IMR-90 (cell line): ENCODE measurements at regions not wholly inside any gene's neighbourhood (a gene's known extent, or its start where the extent isn't known, plus 50 kb on each side); places are given as distances from the start of the nearest gene placed in this dataset.

Experiments
- ATAC-seq: fragments of 200-7000 bp; cut with Tn5 transposase; 2 replicates; pipeline ENCODE4 v1.9.1; 2020; ENCODE audit warnings: low read depth, mild to moderate bottlenecking, moderate library complexity
- BruUV-seq: library from RNA; stranded (reverse); fragments of 400-500 nt; replicated peaks from 2 replicates; lab custom pipeline; 2021; lab: Mats Ljungman, UMichigan
- CTCF ChIA-PET: fragments of 300-600 bp; formaldehyde crosslinking; extraction: SDS; loops from one replicate; lab custom pipeline; 2021; ENCODE audit warnings: antibody characterized with exemption; lab: Yijun Ruan, JAX
- POLR2A ChIA-PET: fragments of 300-600 bp; sonication (Branson Sonifier 250); formaldehyde crosslinking; loops from one replicate; lab custom pipeline; 2022; ENCODE audit warnings: antibody characterized with exemption; ENCODE audit not compliant: unreplicated experiment; lab: Charles Lee
- DNase-seq: peaks from one replicate; pipeline ENCODE4 v3.0.0; 2013
- H2AFZ ChIP-seq: replicated peaks from 2 replicates; pipeline ENCODE3; 2013; ENCODE audit warnings: low read length, mild to moderate bottlenecking; ENCODE audit not compliant: poor library complexity
- H2AK5ac ChIP-seq: 2 replicates; pipeline ENCODE4 v1.6.1; 2013; ENCODE audit warnings: low read depth, low read length, inconsistent platforms
- H2AK9ac ChIP-seq: replicated peaks from 2 replicates; pipeline ENCODE3; 2013; ENCODE audit warnings: mild to moderate bottlenecking, low read depth, low read length, moderate library complexity; ENCODE audit not compliant: poor library complexity
- H2BK120ac ChIP-seq: 2 replicates; pipeline ENCODE4 v1.6.1; 2013; ENCODE audit warnings: low read depth, low read length, inconsistent platforms
- H2BK15ac ChIP-seq: 3 replicates; pipeline ENCODE4 v1.6.1; 2013; ENCODE audit warnings: low read depth, low read length, inconsistent platforms
- H2BK20ac ChIP-seq: 2 replicates; pipeline ENCODE4 v1.6.1; 2013; ENCODE audit warnings: low read depth, mild to moderate bottlenecking, inconsistent platforms, low read length, moderate library complexity
- H2BK5ac ChIP-seq: 2 replicates; pipeline ENCODE4 v1.6.1; 2013; ENCODE audit warnings: mild to moderate bottlenecking, low read depth, low read length, inconsistent platforms; ENCODE audit not compliant: poor library complexity, severe bottlenecking
- H3K14ac ChIP-seq: replicated peaks from 2 replicates; pipeline ENCODE4 v1.6.1; 2013; ENCODE audit warnings: low read depth, low read length, inconsistent platforms
- H3K18ac ChIP-seq: 2 replicates; pipeline ENCODE4 v1.6.1; 2013; ENCODE audit warnings: low read depth, low read length, control low read depth
- H3K23ac ChIP-seq: 2 replicates; pipeline ENCODE4 v1.6.1; 2013; ENCODE audit warnings: low read depth, low read length, inconsistent platforms
- H3K27ac ChIP-seq: 2 replicates; pipeline ENCODE4 v1.5.1; 2013; ENCODE audit warnings: mild to moderate bottlenecking, control low read depth, low read length; ENCODE audit not compliant: insufficient read depth
- H3K27me3 ChIP-seq: 2 replicates; pipeline ENCODE4 v1.6.1; 2013; ENCODE audit warnings: low read length; ENCODE audit not compliant: control insufficient read depth, insufficient read depth
- H3K36me3 ChIP-seq: 2 replicates; pipeline ENCODE4 v1.6.1; 2013; ENCODE audit warnings: low read length, mixed read lengths; ENCODE audit not compliant: control insufficient read depth, insufficient read depth
- H3K4ac ChIP-seq: 2 replicates; pipeline ENCODE4 v1.6.1; 2013; ENCODE audit warnings: low read depth, low read length, inconsistent platforms
- H3K4me1 ChIP-seq: 2 replicates; pipeline ENCODE4 v1.6.1; 2013; ENCODE audit warnings: low read length, mixed read lengths; ENCODE audit not compliant: control insufficient read depth, insufficient read depth
- H3K4me2 ChIP-seq: 2 replicates; pipeline ENCODE4 v1.6.1; 2013; ENCODE audit warnings: low read depth, mild to moderate bottlenecking, control low read depth, low read length, moderate library complexity
- H3K4me3 ChIP-seq: 2 replicates; pipeline ENCODE4 v1.5.1; 2013; ENCODE audit warnings: low read depth, mild to moderate bottlenecking, control low read depth, low read length, moderate library complexity; ENCODE audit not compliant: insufficient read depth
- H3K56ac ChIP-seq: 2 replicates; pipeline ENCODE4 v1.6.1; 2013; ENCODE audit warnings: low read length, inconsistent platforms; ENCODE audit not compliant: insufficient read depth; ENCODE audit errors: extremely low read depth
- H3K79me1 ChIP-seq, 2 experiments: 2 replicates each; pipeline ENCODE4 v1.6.1; 2013; ENCODE audit warnings: low read length in 2 of 2, inconsistent platforms in 1 of 2, low read depth in 1 of 2
- H3K9ac ChIP-seq: 2 replicates; pipeline ENCODE4 v1.6.1; 2013; ENCODE audit warnings: low read depth, low read length, control low read depth
- H3K9me1 ChIP-seq: 2 replicates; pipeline ENCODE4 v1.6.1; 2013; ENCODE audit warnings: low read length, inconsistent platforms; ENCODE audit not compliant: insufficient read depth
- H3K9me3 ChIP-seq: 2 replicates; pipeline ENCODE4 v1.6.1; 2013; ENCODE audit warnings: low read length; ENCODE audit not compliant: control insufficient read depth, insufficient read depth
- H4K20me1 ChIP-seq: 2 replicates; pipeline ENCODE4 v1.6.1; 2013; ENCODE audit warnings: low read length, inconsistent platforms; ENCODE audit not compliant: insufficient read depth
- H4K5ac ChIP-seq: 2 replicates; pipeline ENCODE4 v1.6.1; 2013; ENCODE audit warnings: mild to moderate bottlenecking, low read depth, low read length, control low read depth
- H4K8ac ChIP-seq, 2 experiments: 2 replicates each; pipeline ENCODE4 v1.6.1; 2013; ENCODE audit warnings: low read depth in 2 of 2, low read length in 2 of 2, control low read depth in 1 of 2, inconsistent platforms in 1 of 2
- H4K91ac ChIP-seq: 2 replicates; pipeline ENCODE4 v1.6.1; 2013; ENCODE audit warnings: low read depth, low read length, inconsistent platforms; ENCODE audit not compliant: insufficient read depth
- CEBPB ChIP-seq: IDR thresholded peaks from 2 replicates; pipeline ENCODE4 v1.6.1; 2012; ENCODE audit warnings: low read depth, low read length, improper control_type of control experiment
- CHD1 ChIP-seq: IDR thresholded peaks from 2 replicates; pipeline ENCODE4 v1.6.1; 2012; ENCODE audit warnings: low read depth, low read length, improper control_type of control experiment
- FOS ChIP-seq: fragments of 150-350 bp; IDR thresholded peaks from 2 replicates; pipeline ENCODE4 v1.6.1; 2016; ENCODE audit warnings: low read depth, low read length
- MAFK ChIP-seq: IDR thresholded peaks from 2 replicates; pipeline ENCODE4 v1.6.1; 2012; ENCODE audit warnings: low read depth, low read length, improper control_type of control experiment
- MAZ ChIP-seq: IDR thresholded peaks from 2 replicates; pipeline ENCODE4 v1.6.1; 2012; ENCODE audit warnings: low read depth, mild to moderate bottlenecking, low read length, improper control_type of control experiment, moderate library complexity, borderline replicate concordance
- SMC3 ChIP-seq: fragments of 150-350 bp; IDR thresholded peaks from 2 replicates; pipeline ENCODE4 v1.6.1; 2016; ENCODE audit warnings: low read depth, mild to moderate bottlenecking, antibody characterized with exemption, low read length, moderate library complexity
- WGBS, 2 experiments: methylation state at CpG; one replicate each; pipeline versions ENCODE4 v1.1.5 to v1.1.7; 2013; ENCODE audit warnings: missing lambda C conversion rate in 2 of 2; ENCODE audit not compliant: insufficient read length in 1 of 2; ENCODE audit errors: extremely low coverage in 2 of 2; 5-methylcytosine and 5-hydroxymethylcytosine counted together
- dilution Hi-C: fragments of 300-500 bp; cut with HindIII; formaldehyde crosslinking; loops from one replicate; pipeline ENCODE4 v1.14.3; 2018; ENCODE audit warnings: low sequenced_read_pairs; ENCODE audit not compliant: unreplicated experiment
- in situ Hi-C: fragments of 300-500 bp; cut with MboI; formaldehyde crosslinking; loops from 3 replicates; pipeline ENCODE4 v1.14.3; 2019; ENCODE audit warnings: low sequenced_read_pairs, inconsistent platforms, mixed read lengths
- intact Hi-C: fragments of 100-400 bp; cut with micrococcal nuclease; formaldehyde crosslinking; loops from 2 replicates; pipeline ENCODE4 v1.10.0; 2022
- TF ChIP-seq, protein P1 (sequence below): fragments of 150-350 bp; IDR thresholded peaks from 2 replicates; pipeline ENCODE4 v1.6.1; 2017; ENCODE audit warnings: mild to moderate bottlenecking, antibody characterized with exemption, low read length, low read depth
- TF ChIP-seq, protein P2 (sequence below): fragments of 150-350 bp; IDR thresholded peaks from 2 replicates; pipeline ENCODE4 v1.6.1; 2016; ENCODE audit warnings: low read depth, mild to moderate bottlenecking, low read length, moderate library complexity, borderline replicate concordance

DNA sequence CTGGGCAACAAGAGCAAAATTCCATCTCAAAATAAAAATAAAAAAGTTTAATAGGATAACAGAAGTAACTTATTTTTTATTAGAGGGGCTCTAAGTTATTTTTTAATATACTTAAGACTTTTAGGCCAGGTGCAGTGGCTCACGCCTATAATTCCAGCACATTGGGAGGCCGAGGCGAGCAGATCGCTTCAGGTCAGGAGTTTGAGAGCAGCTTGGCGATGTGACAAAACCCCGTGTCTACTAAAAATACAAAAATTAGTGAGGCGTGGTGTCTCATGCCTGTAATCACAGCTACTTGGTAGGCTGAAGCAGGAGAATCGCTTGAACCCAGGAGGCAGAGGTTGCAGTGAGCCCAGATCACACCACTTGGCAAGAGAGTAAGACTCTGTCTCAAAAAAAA, 180.5 kb upstream of the NR5A2 start:
- no peak overlapping the region for H3K27ac ChIP-seq
- in situ Hi-C loops: no loop called here
- H3K23ac ChIP-seq: no peak overlapping the region
- no peak overlapping the region for H3K14ac ChIP-seq
- WGBS, 2 experiments: no CpG with 5 or more reads among the region's 8 CpGs
- H3K4me3 ChIP-seq: no peak overlapping the region
- H2BK120ac ChIP-seq: no peak overlapping the region
- no peak overlapping the region for H3K4me2 ChIP-seq
- POLR2A ChIA-PET: no interaction called here
- dilution Hi-C loops: no loop called here
- CTCF ChIA-PET: no interaction called here
- no peak overlapping the region for H2AFZ ChIP-seq
- no peaks in the 10 kb centered on the region for H3K4me1 ChIP-seq
- no peak overlapping the region for H2BK15ac ChIP-seq
- BruUV-seq: no TSS peak
- DNase-seq (no peak), ATAC-seq (no peak)
- no peak for TF ChIP-seq MAZ
- TF ChIP-seq CHD1: no peak
- no peak for TF ChIP-seq CEBPB
- no peak for TF ChIP-seq MAFK
- TF ChIP-seq, protein P1, sequence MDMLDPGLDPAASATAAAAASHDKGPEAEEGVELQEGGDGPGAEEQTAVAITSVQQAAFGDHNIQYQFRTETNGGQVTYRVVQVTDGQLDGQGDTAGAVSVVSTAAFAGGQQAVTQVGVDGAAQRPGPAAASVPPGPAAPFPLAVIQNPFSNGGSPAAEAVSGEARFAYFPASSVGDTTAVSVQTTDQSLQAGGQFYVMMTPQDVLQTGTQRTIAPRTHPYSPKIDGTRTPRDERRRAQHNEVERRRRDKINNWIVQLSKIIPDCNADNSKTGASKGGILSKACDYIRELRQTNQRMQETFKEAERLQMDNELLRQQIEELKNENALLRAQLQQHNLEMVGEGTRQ: no peak
- TF ChIP-seq SMC3: no peak
- TF ChIP-seq FOS: no peak
- TF ChIP-seq, protein P2, sequence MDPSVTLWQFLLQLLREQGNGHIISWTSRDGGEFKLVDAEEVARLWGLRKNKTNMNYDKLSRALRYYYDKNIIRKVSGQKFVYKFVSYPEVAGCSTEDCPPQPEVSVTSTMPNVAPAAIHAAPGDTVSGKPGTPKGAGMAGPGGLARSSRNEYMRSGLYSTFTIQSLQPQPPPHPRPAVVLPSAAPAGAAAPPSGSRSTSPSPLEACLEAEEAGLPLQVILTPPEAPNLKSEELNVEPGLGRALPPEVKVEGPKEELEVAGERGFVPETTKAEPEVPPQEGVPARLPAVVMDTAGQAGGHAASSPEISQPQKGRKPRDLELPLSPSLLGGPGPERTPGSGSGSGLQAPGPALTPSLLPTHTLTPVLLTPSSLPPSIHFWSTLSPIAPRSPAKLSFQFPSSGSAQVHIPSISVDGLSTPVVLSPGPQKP: no peak
- H2AK5ac ChIP-seq: no peak overlapping the region
- H3K79me1 ChIP-seq: no peaks in the 10 kb centered on the region
- no peak overlapping the region for H4K8ac ChIP-seq
- H3K27me3 ChIP-seq: no peaks in the 10 kb centered on the region
- no peak overlapping the region for H4K5ac ChIP-seq
- H4K20me1 ChIP-seq: no peaks in the 10 kb centered on the region
- H3K9ac ChIP-seq: no peak overlapping the region
- H3K9me1 ChIP-seq: no peaks in the 10 kb centered on the region
- no peak overlapping the region for H3K56ac ChIP-seq
- H3K18ac ChIP-seq: no peak overlapping the region
- no peak overlapping the region for H2AK9ac ChIP-seq
- no peak overlapping the region for H2BK5ac ChIP-seq
- no peak overlapping the region for H3K4ac ChIP-seq
- H3K36me3 ChIP-seq: no peaks in the 10 kb centered on the region
- no peak overlapping the region for H4K91ac ChIP-seq
- intact Hi-C loops: no loop called here
- no peaks in the 10 kb centered on the region for H3K9me3 ChIP-seq
- no peak overlapping the region for H2BK20ac ChIP-seq
